Urinary bladder (tissue), 3 donors: ENCODE measurements at regions not wholly inside any gene's neighbourhood (a gene's known extent, or its start where the extent isn't known, plus 50 kb on each side); places are given as distances from the start of the nearest gene placed in this dataset.

ENCODE experiments used
- DNase-seq: peaks from one replicate; pipeline ENCODE4 v3.0.0-alpha.2; 2015; ENCODE audit errors: extremely low spot score
- H3K27ac ChIP-seq: one replicate; pipeline ENCODE4 v1.5.1; 2013; ENCODE audit warnings: low read depth, mild to moderate bottlenecking, moderate library complexity
- H3K36me3 ChIP-seq: one replicate; pipeline ENCODE4 v1.6.1; 2013; ENCODE audit warnings: mild to moderate bottlenecking, moderate library complexity; ENCODE audit not compliant: insufficient read depth
- H3K4me1 ChIP-seq: one replicate; pipeline ENCODE4 v1.6.1; 2013; ENCODE audit warnings: mild to moderate bottlenecking, moderate library complexity; ENCODE audit not compliant: insufficient read depth
- H3K4me3 ChIP-seq: one replicate; pipeline ENCODE4 v1.5.1; 2013; ENCODE audit warnings: low read depth, low read length
- WGBS: extraction: QIAGEN DNeasy Blood & Tissue Kit; methylation state at CpG from one replicate; pipeline ENCODE4 v1.1.7; 2013; 5-methylcytosine and 5-hydroxymethylcytosine counted together
- donor health status: healthy with polysubstance abuse.
- donor health status: healthy.

GRCh38 chr4:22336822-22337221 lies 179.0 kb downstream of the ADGRA3 start:
- H3K4me1 ChIP-seq: no peaks in the 10 kb centered on the region
- no peak overlapping the region for H3K27ac ChIP-seq
- no peak for DNase-seq
- no peaks in the 10 kb centered on the region for H3K36me3 ChIP-seq
- no peak overlapping the region for H3K4me3 ChIP-seq
- WGBS: 93% methylated on average over 6 of the region's 6 CpGs

DNA sequence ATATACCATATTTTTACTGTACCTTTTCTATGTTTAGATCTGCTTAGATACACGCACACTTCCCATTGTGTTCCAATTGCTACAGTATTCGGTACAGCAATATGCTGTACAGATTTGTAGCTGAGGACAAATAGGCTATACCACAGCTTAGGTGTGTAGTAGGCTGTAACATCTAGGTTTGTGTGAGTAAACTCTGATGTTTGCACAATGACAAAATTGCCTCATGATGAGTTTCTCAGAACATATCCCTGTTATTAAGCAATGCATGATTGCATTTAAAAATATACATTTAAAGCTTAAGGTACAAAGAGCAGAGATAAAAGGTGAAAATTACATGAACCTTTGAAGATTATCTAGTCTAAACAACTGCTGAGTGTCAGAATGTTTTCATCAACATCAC lies 181.7 kb downstream of the ADGRA3 start:
- Histone ChIP-seq H3K27ac (no peak overlapping the region), H3K4me1 (no peaks in the 10 kb centered on the region), H3K36me3 (no peaks in the 10 kb centered on the region), H3K4me3 (no peak overlapping the region)
- WGBS: 88% methylated on average over 2 of the region's 2 CpGs
- DNase-seq: no peak

GRCh38 chr4:22324422-22324821 lies 191.4 kb downstream of the ADGRA3 start:
- Histone ChIP-seq H3K4me3 (no peak overlapping the region), H3K36me3 (no peaks in the 10 kb centered on the region), H3K27ac (no peak overlapping the region), H3K4me1 (no peaks in the 10 kb centered on the region)
- no peak for DNase-seq
- 79% methylated on average over 1 of the region's 1 CpG for WGBS

DNA sequence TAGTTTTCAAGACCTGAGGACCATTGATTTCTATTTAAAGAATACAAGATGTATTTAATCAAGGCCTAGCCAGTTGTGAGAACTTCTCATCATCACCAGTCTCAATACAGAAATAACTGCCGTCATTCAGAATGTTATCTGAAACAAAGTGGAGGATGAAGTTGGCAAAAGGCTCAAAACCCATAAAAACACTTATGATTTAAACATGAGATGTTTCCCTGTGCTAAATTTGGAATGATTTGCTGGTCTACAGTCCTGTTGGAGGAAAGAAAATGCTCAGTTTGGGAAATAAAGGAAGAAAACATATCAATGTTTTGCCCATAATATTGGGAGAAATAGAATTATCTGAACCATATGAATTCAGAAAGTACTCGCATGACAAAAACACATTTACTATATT lies 192.2 kb downstream of the ADGRA3 start:
- Histone ChIP-seq H3K36me3 (no peaks in the 10 kb centered on the region), H3K4me1 (no peaks in the 10 kb centered on the region), H3K4me3 (no peak overlapping the region), H3K27ac (no peak overlapping the region)
- WGBS: 62% methylated on average over 2 of the region's 2 CpGs
- peak; percentile 2 for DNase-seq

DNA sequence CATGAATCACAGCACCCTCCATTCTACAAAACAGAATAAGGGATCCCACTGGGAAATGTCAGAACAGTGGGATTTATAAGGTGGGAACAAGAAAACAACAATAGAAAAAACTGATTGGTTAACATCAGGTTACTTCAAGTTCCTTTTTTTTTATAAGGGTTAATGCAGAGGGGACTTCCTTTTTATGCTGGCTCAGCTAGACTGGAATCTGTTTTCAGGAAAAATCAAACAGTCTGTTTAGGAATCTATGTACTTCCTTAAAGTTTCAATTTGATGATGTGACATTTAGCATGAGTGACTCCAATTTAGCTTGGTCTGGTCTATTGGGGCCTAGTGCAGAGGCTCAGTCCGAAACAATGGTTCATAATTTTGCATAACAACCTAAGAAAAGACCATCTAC lies 192.9 kb downstream of the ADGRA3 start:
- 33% methylated on average over 1 of the region's 1 CpG for WGBS
- no peak overlapping the region for H3K27ac ChIP-seq

GRCh38 chr4:22315628-22316027 lies 200.2 kb downstream of the ADGRA3 start:
- no peak overlapping the region for H3K4me3 ChIP-seq
- H3K36me3 ChIP-seq: no peaks in the 10 kb centered on the region
- WGBS: 66% methylated on average over 2 of the region's 2 CpGs
- no peak overlapping the region for H3K27ac ChIP-seq
- H3K4me1 ChIP-seq: no peaks in the 10 kb centered on the region
- no peak for DNase-seq

More for the DNA sequence above, 192.9 kb downstream of the ADGRA3 start:
- no peak for DNase-seq
- Histone ChIP-seq H3K4me1 (no peaks in the 10 kb centered on the region), H3K4me3 (no peak overlapping the region), H3K36me3 (no peaks in the 10 kb centered on the region)

DNA sequence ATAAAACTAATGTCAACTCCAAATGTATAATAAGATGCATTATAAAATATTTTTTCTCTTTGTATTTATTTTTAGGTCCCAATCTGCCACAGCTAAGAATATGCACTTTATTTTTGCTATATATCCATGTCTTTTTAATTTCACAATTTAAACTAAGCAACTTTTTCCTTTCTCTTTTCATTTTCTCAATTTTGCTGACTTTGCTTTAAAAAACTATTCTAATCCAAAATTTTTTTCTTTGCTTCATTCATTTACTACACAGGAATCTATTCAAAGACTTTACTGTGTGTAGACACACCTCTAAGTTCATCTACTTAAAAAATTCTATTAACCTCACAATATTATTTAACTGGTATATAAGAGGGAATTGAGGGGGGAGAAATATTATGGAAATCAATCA lies 201.9 kb downstream of the ADGRA3 start:
- DNase-seq: no peak
- no peak overlapping the region for H3K4me3 ChIP-seq

GRCh38 chr4:22312113-22312512 lies 203.8 kb downstream of the ADGRA3 start:
- Histone ChIP-seq H3K27ac (no peak overlapping the region), H3K4me1 (no peaks in the 10 kb centered on the region), H3K36me3 (no peaks in the 10 kb centered on the region), H3K4me3 (no peak overlapping the region)
- WGBS: 82% methylated on average over 4 of the region's 4 CpGs
- DNase-seq: no peak

More for the DNA sequence above, 201.9 kb downstream of the ADGRA3 start:
- H3K36me3 ChIP-seq: no peaks in the 10 kb centered on the region
- no peaks in the 10 kb centered on the region for H3K4me1 ChIP-seq
- H3K27ac ChIP-seq: no peak overlapping the region

- H3K27ac ChIP-seq: no peak overlapping the region
- WGBS: 68% methylated on average over 2 of the region's 2 CpGs
- no peaks in the 10 kb centered on the region for H3K36me3 ChIP-seq
- no peak for DNase-seq
- no peak overlapping the region for H3K4me3 ChIP-seq
- no peaks in the 10 kb centered on the region for H3K4me1 ChIP-seq
Measured at GRCh38 chr4:22301253-22301652, 214.6 kb downstream of the ADGRA3 start.

DNA sequence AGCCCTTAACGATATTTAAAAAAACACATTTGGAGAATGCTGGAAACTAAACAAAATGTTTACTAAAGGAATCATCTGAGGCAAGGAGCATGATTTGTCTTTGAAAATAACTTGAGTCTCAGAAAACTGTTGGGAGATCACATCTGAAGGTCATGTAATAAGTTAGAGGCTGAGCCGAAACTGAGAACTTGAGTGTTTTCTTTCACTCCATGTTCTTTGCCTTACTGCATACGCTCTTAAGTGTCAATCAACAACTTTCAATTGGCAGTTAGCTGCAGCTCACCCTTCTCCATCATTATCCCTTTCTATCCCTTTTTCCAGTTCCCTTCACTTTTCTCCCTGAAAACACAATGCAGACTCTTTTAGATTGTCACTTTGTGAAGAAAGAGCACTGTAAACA lies 216.2 kb downstream of the ADGRA3 start:
- Histone ChIP-seq H3K4me3 (no peak overlapping the region), H3K36me3 (no peaks in the 10 kb centered on the region), H3K4me1 (no peaks in the 10 kb centered on the region), H3K27ac (no peak overlapping the region)
- WGBS: 85% methylated on average over 3 of the region's 3 CpGs
- no peak for DNase-seq

DNA sequence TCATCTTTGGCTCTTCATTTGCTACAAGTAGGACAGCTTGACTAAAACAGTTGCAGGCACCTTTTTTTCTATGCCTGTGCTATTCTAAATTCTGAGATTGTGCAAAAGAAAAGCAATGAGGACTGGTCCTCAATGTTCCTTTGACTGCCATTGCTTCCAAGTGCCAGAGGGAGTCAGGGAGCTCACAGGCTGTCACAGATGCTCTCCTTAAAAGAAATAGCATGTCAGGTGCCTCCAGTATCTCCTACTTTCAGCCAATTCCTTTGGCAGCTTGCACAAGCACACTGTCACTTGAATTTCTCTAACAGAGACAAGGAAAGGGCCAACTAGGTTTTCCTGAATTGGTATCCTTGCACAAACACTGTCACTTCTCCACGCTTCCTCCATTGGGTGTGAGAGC lies 228.2 kb downstream of the ADGRA3 start:
- H3K27ac ChIP-seq: no peak overlapping the region
- DNase-seq: no peak
- H3K4me1 ChIP-seq: no peaks in the 10 kb centered on the region
- 80% methylated on average over 1 of the region's 1 CpG for WGBS
- H3K4me3 ChIP-seq: no peak overlapping the region
- H3K36me3 ChIP-seq: no peaks in the 10 kb centered on the region

DNA sequence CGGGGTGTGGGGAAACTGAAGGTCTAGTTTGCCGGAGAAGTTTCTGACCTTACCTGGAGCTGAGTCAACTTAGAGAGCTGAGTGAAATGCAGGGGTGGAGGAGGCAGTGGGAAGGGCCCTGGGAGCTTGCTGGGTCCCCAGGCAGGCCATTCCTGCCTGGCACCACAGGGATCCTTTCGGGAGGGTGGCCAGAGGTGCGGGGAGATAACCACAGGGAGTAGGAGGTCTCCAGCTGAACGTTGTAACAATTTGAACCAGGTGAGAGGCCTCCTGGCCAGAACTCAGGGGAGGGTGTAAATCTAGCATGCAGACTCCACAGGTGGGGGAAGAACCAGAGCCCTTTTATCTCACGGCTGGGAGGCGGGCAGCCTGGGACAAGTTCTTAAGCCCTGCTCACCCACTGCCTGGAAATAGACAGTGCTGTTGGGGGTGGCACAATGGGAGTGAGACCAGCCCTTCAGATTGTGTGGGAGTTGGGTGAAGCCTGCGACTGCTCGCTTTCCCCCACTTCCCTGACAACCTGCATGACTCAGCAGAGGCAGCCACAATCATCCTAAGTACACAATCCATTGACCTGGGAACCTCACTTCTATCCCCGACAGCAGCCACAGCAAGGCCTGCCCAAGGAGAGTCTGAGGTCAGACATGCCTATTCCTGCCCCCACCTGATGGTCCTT lies 247.4 kb downstream of the ADGRA3 start:
- 83% methylated on average over 10 of the region's 10 CpGs for WGBS
- H3K4me3 ChIP-seq: no peak overlapping the region
- DNase-seq: no peak
- H3K36me3 ChIP-seq: no peaks in the 10 kb centered on the region
- H3K4me1 ChIP-seq: no peaks in the 10 kb centered on the region
- no peak overlapping the region for H3K27ac ChIP-seq

- no peak for DNase-seq
- WGBS: 88% methylated on average over 7 of the region's 7 CpGs
- H3K4me3 ChIP-seq: no peak overlapping the region
- no peak overlapping the region for H3K27ac ChIP-seq
- H3K4me1 ChIP-seq: no peaks in the 10 kb centered on the region
- H3K36me3 ChIP-seq: no peaks in the 10 kb centered on the region
Measured at GRCh38 chr4:22264261-22264660, 251.6 kb downstream of the ADGRA3 start.

DNA sequence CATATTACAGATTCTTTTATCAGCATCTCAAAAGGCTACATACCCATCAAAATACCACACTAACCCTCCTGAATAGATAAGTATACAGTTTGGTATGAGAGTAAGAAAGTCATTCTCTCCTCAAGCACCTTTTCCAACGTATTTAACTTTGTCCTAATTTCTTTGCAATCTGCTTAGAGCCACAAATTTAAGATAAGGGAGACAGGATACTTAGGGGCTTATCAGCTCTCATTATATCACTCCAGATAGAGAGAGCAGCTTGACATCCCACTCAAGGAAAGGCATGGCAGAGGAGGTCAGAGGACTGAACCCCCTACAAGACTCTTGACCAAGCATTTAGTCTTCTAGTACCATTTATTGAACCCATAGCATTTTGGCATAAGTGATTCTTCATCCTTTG lies 262.4 kb downstream of the ADGRA3 start:
- 15% methylated on average over 1 of the region's 1 CpG for WGBS
- no peak overlapping the region for H3K27ac ChIP-seq
- no peak overlapping the region for H3K4me3 ChIP-seq
- H3K36me3 ChIP-seq: no peaks in the 10 kb centered on the region
- no peak for DNase-seq
- H3K4me1 ChIP-seq: no peaks in the 10 kb centered on the region

GRCh38 chr4:22246847-22247246 lies 269.0 kb downstream of the ADGRA3 start:
- no peak for DNase-seq
- Histone ChIP-seq H3K27ac (no peak overlapping the region), H3K4me1 (no peaks in the 10 kb centered on the region), H3K36me3 (no peaks in the 10 kb centered on the region), H3K4me3 (no peak overlapping the region)
- WGBS: 45% methylated on average over 2 of the region's 2 CpGs
